Sigmoid colon (tissue), 6 donors: ENCODE measurements at regions not wholly inside any gene's neighbourhood (a gene's known extent, or its start where the extent isn't known, plus 50 kb on each side); places are given as distances from the start of the nearest gene placed in this dataset.

ENCODE experiments used
- DNase-seq: peaks from one replicate; pipeline ENCODE4 v3.0.0-alpha.2; 2019
- H3K27ac ChIP-seq, 4 donors: fragments of 200-600 bp; sonication (generic); one replicate each; pipeline ENCODE4 v1.5.1; 2016 to 2019; ENCODE audit warnings: mild to moderate bottlenecking in 1 of 4
- H3K27me3 ChIP-seq, 3 donors: fragments of 200-600 bp; sonication (generic); one replicate each; pipeline ENCODE4 v1.5.1; 2019; ENCODE audit warnings: mild to moderate bottlenecking in 1 of 3
- H3K36me3 ChIP-seq, 4 donors: fragments of 200-600 bp; sonication (generic); one replicate each; pipeline ENCODE4 v1.5.1; 2016 to 2019
- H3K4me1 ChIP-seq, 4 donors: fragments of 200-600 bp; sonication (generic); one replicate each; pipeline ENCODE4 v1.5.1; 2017 to 2019
- H3K4me3 ChIP-seq, 4 donors: fragments of 200-600 bp; sonication (generic); one replicate each; pipeline ENCODE4 v1.5.1; 2017 to 2019; ENCODE audit warnings: mild to moderate bottlenecking in 2 of 4, moderate library complexity in 1 of 4
- H3K9me3 ChIP-seq, 4 donors: fragments of 200-600 bp in 3 of 4; sonication (generic) in 3 of 4; one replicate each; pipeline versions ENCODE4 v1.5.1 to v1.6.1; 2013 to 2019
- EP300 ChIP-seq, 4 donors: sonication (generic); formaldehyde crosslinking; IDR thresholded peaks; one replicate each; pipeline ENCODE4 v1.6.1; 2017; ENCODE audit warnings: antibody characterized with exemption in 4 of 4
- POLR2A ChIP-seq, 2 donors: fragments of 450-650 bp; IDR thresholded peaks; one replicate each; pipeline ENCODE4 v1.6.1; 2016; ENCODE audit warnings: antibody characterized with exemption in 2 of 2, mild to moderate bottlenecking in 2 of 2, moderate library complexity in 2 of 2
- POLR2AphosphoS5 ChIP-seq, 4 donors: sonication (generic); formaldehyde crosslinking; IDR thresholded peaks; one replicate each; pipeline ENCODE4 v1.6.1; 2017; ENCODE audit warnings: antibody characterized with exemption in 4 of 4
- WGBS, 2 donors: extraction: QIAGEN DNeasy Blood & Tissue Kit; methylation state at CpG; one replicate each; pipeline ENCODE4 v1.1.7; 2013; 5-methylcytosine and 5-hydroxymethylcytosine counted together
- intact Hi-C: fragments of 100-400 bp; cut with DNase I; formaldehyde crosslinking; loops from one replicate; pipeline ENCODE4 v1.15.1; 2023
- TF ChIP-seq, protein P1 (sequence below), 4 experiments: fragments of 450-650 bp in 3 of 4; fragments of 200-600 bp in 1 of 4; IDR thresholded peaks; one replicate each; pipeline ENCODE4 v1.5.1; 2016 to 2019; ENCODE audit warnings: antibody characterized with exemption in 4 of 4, mild to moderate bottlenecking in 3 of 4, moderate library complexity in 2 of 4
- donor health status: healthy with polysubstance abuse.
- donor health status: healthy.

DNA sequence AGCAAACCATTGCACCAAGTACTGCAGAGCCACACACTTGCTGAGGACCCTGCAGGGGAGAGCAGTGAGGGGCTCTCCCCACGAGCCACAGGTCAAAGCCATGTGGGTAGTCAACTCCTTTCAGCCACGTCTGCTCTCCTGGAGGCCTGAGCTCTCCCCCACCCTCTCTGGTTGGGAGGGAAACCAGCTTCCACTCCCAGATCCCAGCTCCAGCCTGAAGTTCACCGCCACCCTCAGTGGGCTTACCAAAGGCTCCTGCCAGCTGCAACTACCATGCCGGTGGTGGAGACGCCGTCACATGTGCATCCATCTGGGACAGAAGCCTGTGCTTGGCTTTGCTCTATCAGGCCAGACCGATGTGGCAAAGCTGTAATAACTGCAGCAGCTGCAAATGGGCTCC is 521.5 kb upstream of the RAB6C start:
- no peaks in the 10 kb centered on the region for H3K4me1 ChIP-seq

DNA sequence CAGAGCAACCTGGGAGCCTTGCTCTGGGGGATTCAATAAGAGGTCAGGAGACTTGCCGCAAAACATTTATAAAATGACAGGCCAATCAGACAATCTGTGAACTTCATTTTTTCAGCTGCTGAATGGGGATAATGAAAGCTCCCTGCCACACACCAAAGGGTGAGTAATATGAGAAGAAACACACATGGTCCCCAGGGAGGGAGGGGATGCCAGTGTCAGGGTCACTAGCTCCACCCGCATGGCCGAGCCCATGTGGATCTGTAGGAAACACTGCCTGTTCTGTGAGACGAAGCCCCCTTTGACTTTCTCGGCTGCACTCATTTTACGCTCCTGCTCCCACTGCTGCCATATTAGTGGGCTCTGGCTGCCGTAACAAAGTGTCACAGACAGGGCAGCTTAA is 521.0 kb upstream of the RAB6C start:
- DNase-seq: no peak
- no peaks in the 10 kb centered on the region for H3K27me3 ChIP-seq
- no peak overlapping the region for H3K4me3 ChIP-seq
- H3K27ac ChIP-seq: no peak overlapping the region
- TF ChIP-seq POLR2A (IDR thresholded peaks at IDR 0.05) (no peak), POLR2AphosphoS5 (IDR thresholded peaks at IDR 0.05) (no peak), EP300 (IDR thresholded peaks at IDR 0.05) (no peak)
- TF ChIP-seq, protein P1, sequence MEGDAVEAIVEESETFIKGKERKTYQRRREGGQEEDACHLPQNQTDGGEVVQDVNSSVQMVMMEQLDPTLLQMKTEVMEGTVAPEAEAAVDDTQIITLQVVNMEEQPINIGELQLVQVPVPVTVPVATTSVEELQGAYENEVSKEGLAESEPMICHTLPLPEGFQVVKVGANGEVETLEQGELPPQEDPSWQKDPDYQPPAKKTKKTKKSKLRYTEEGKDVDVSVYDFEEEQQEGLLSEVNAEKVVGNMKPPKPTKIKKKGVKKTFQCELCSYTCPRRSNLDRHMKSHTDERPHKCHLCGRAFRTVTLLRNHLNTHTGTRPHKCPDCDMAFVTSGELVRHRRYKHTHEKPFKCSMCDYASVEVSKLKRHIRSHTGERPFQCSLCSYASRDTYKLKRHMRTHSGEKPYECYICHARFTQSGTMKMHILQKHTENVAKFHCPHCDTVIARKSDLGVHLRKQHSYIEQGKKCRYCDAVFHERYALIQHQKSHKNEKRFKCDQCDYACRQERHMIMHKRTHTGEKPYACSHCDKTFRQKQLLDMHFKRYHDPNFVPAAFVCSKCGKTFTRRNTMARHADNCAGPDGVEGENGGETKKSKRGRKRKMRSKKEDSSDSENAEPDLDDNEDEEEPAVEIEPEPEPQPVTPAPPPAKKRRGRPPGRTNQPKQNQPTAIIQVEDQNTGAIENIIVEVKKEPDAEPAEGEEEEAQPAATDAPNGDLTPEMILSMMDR (IDR thresholded peaks at IDR 0.05): no peak
- no peaks in the 10 kb centered on the region for H3K9me3 ChIP-seq
- 78 to 84% methylated on average over 7 of the region's 7 CpGs for WGBS, 2 donors
- no peaks in the 10 kb centered on the region for H3K4me1 ChIP-seq
- intact Hi-C loops: no loop called here
- H3K36me3 ChIP-seq: no peaks in the 10 kb centered on the region

More for the DNA sequence above, 521.5 kb upstream of the RAB6C start:
- no peak for DNase-seq
- intact Hi-C loops: no loop called here
- 84 to 85% methylated on average over 7 of the region's 7 CpGs for WGBS, 2 donors
- Histone ChIP-seq H3K27me3 (no peaks in the 10 kb centered on the region), H3K36me3 (no peaks in the 10 kb centered on the region), H3K9me3 (no peaks in the 10 kb centered on the region), H3K27ac (no peak overlapping the region), H3K4me3 (no peak overlapping the region)
- no peak for TF ChIP-seq POLR2AphosphoS5 (IDR thresholded peaks at IDR 0.05)
- TF ChIP-seq, protein P1 (IDR thresholded peaks at IDR 0.05): no peak

DNA sequence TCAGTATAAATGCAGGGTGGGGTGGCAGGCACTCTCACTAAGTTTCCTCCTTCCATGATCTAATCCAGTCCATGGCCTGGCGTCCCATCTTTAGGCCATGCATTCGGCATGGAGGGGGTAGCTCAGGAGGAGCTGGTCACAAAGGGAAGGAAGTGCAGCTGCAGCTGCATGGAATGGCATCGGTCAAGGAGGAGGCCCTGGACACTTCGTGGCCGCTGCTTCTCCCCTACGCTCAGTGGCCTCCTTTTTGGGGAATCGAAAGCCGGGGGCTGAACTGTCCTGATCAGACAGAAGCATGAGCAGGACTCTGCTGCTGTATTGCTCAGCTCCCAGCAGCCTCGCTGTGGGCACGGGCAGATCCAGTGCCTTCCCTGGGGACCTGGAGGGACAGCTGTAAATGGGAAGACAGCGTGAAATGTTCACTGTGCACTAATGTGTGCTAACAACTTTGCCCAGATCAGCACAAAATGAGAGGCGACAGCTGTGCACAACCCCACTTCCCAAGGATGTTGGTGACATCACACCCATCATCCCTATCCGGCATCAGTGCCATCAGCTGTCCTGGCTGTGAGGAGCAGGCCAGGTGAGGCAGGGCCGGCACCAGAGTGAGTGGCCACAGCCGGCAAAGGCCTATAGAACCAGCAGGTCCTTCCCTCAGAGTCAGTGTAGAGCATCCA is 520.1 kb upstream of the RAB6C start:
- DNase-seq: no peak
- Histone ChIP-seq H3K9me3 (no peaks in the 10 kb centered on the region), H3K36me3 (no peaks in the 10 kb centered on the region), H3K4me3 (no peak overlapping the region), H3K27me3 (no peaks in the 10 kb centered on the region), H3K4me1 (no peaks in the 10 kb centered on the region), H3K27ac (no peak overlapping the region)
- TF ChIP-seq, protein P1 (IDR thresholded peaks at IDR 0.05): no peak
- TF ChIP-seq EP300 (IDR thresholded peaks at IDR 0.05) (no peak), POLR2A (IDR thresholded peaks at IDR 0.05) (no peak), POLR2AphosphoS5 (IDR thresholded peaks at IDR 0.05) (no peak)
- intact Hi-C loops: no loop called here
- WGBS, 2 donors: 83 to 85% methylated on average over 15 of the region's 15 CpGs

DNA sequence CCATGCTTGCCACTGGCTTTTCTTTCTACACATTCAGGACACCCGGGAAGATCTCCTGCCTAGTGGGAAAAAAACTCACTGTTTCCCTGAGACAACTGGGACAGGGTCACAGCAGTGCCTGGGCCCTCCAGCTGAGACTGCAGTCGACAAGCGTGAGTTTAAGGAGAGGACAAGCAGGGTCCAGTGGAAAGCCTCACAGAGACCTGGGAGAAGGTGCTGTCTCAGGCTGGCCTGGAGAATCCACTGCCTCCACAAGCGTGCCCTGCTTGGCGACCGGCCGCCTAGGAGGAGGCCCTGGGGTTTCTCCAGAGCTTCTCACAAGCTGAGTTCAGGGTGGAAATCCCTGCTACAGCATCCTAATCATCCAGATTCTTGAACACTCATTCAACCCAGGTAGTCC is 519.6 kb upstream of the RAB6C start:
- no peak overlapping the region for H3K27ac ChIP-seq
- H3K36me3 ChIP-seq: no peaks in the 10 kb centered on the region
- TF ChIP-seq EP300 (IDR thresholded peaks at IDR 0.05) (no peak), POLR2AphosphoS5 (IDR thresholded peaks at IDR 0.05) (no peak), POLR2A (IDR thresholded peaks at IDR 0.05) (no peak)
- TF ChIP-seq, protein P1 (IDR thresholded peaks at IDR 0.05): no peak
- DNase-seq: no peak
- H3K4me3 ChIP-seq: no peak overlapping the region
- no peaks in the 10 kb centered on the region for H3K27me3 ChIP-seq
- 89 to 90% methylated on average over 7 of the region's 7 CpGs for WGBS, 2 donors
- no peaks in the 10 kb centered on the region for H3K9me3 ChIP-seq
- intact Hi-C loops: no loop called here
- H3K4me1 ChIP-seq: no peaks in the 10 kb centered on the region
